K562 (cell line): ENCODE measurements at regions not wholly inside any gene's neighbourhood (a gene's known extent, or its start where the extent isn't known, plus 50 kb on each side); places are given as distances from the start of the nearest gene placed in this dataset.

Experiments used
- ATAC-seq: fragments of 200-7000 bp; cut with Tn5 transposase; 3 replicates; pipeline ENCODE4 v1.9.1; 2020; ENCODE audit warnings: moderate library complexity
- BruUV-seq: library from RNA; stranded (reverse); fragments of 400-500 nt; replicated peaks from 2 replicates; lab custom pipeline; 2021; lab: Mats Ljungman, UMichigan
- CTCF ChIA-PET: fragments of 300-600 bp; formaldehyde crosslinking; extraction: SDS; loops from one replicate; lab custom pipeline; 2021; ENCODE audit warnings: low intra/inter-chr PET ratio; lab: Yijun Ruan, JAX
- POLR2A ChIA-PET: fragments of 300-600, 350-650 bp; sonication (Branson Sonifier 250); formaldehyde crosslinking; extraction: SDS; loops from one replicate; lab custom pipeline; 2021; ENCODE audit warnings: antibody characterized with exemption, inconsistent platforms; lab: Yijun Ruan, JAX
- DNase-seq, 4 experiments: peaks; one replicate each; pipeline versions ENCODE4 v3.0.0 to v3.0.0-alpha.2; 2011 to 2018; ENCODE audit warnings: low spot score in 3 of 4, mixed read lengths in 3 of 4; ENCODE audit errors: extremely low read depth in 1 of 4
- FAIRE-seq: peaks from 2 replicates; lab custom pipeline; 2011; peaks lifted over from hg19 to GRCh38; lab: Jason Lieb, UNC
- H2AFZ ChIP-seq: 2 replicates; pipeline ENCODE4 v1.6.0; 2011; ENCODE audit warnings: low read depth, low read length, control low read depth, inconsistent platforms
- H3K27ac ChIP-seq: fragments of 200-600 bp; 3 replicates; pipeline ENCODE4 v1.8.0; 2011; ENCODE audit warnings: low read depth, mild to moderate bottlenecking, control low read depth, inconsistent platforms, low read length, moderate library complexity, mixed read lengths; ENCODE audit errors: extremely low read depth
- H3K27me3 ChIP-seq, 2 experiments: fragments of 300-600 bp in 1 of 2; 2 replicates in 1 of 2; 3 replicates in 1 of 2; pipeline versions ENCODE4 v1.6.0 to v1.8.0; 2011; ENCODE audit warnings: inconsistent platforms in 2 of 2, low read length in 2 of 2, mild to moderate bottlenecking in 1 of 2, mixed read lengths in 1 of 2, moderate library complexity in 1 of 2; ENCODE audit not compliant: control insufficient read depth in 2 of 2, insufficient read depth in 2 of 2
- H3K36me3 ChIP-seq: fragments of 300-600 bp; 3 replicates; pipeline ENCODE4 v1.8.0; 2011; ENCODE audit warnings: mild to moderate bottlenecking, low read length, inconsistent platforms; ENCODE audit not compliant: control insufficient read depth, insufficient read depth
- H3K4me1 ChIP-seq, 2 experiments: fragments of 200-600 bp in 1 of 2; replicated peaks in 1 of 2; 2 replicates in 1 of 2; 3 replicates in 1 of 2; pipeline versions ENCODE4 v1.5.1 to v1.8.0; 2011; ENCODE audit warnings: inconsistent platforms in 2 of 2, low read length in 2 of 2, mild to moderate bottlenecking in 1 of 2, mixed read lengths in 1 of 2, moderate library complexity in 1 of 2; ENCODE audit not compliant: control insufficient read depth in 2 of 2, insufficient read depth in 2 of 2
- H3K4me2 ChIP-seq: 2 replicates; pipeline ENCODE4 v1.6.1; 2011; ENCODE audit warnings: low read length, control low read depth, inconsistent platforms, mixed read lengths; ENCODE audit not compliant: insufficient read depth
- H3K4me3 ChIP-seq: fragments of 200-600 bp; sonication (generic), shearing (Covaris generic); 2 replicates; pipeline ENCODE4 v1.5.1; 2016; ENCODE audit warnings: control low read depth, inconsistent platforms
- H3K79me2 ChIP-seq: fragments of 200-600 bp; 3 replicates; pipeline ENCODE4 v1.8.0; 2011; ENCODE audit warnings: low read length, inconsistent platforms; ENCODE audit not compliant: control insufficient read depth, insufficient read depth
- H3K9ac ChIP-seq, 2 experiments: 2 replicates each; pipeline versions ENCODE4 v1.6.0 to v1.6.1; 2011; ENCODE audit warnings: low read depth in 2 of 2, low read length in 2 of 2, control low read depth in 1 of 2, inconsistent platforms in 1 of 2, mild to moderate bottlenecking in 1 of 2, mixed read lengths in 1 of 2; ENCODE audit not compliant: insufficient read depth in 1 of 2
- H3K9me1 ChIP-seq: one replicate; pipeline ENCODE4 v1.6.0; 2011; ENCODE audit warnings: inconsistent platforms, mild to moderate bottlenecking, low read length, moderate library complexity; ENCODE audit not compliant: control insufficient read depth, insufficient read depth
- H3K9me3 ChIP-seq: replicated peaks from 2 replicates; pipeline ENCODE4 v1.5.1; 2011; ENCODE audit warnings: low read depth, low read length, inconsistent platforms; ENCODE audit not compliant: control insufficient read depth, insufficient read depth
- H4K20me1 ChIP-seq: replicated peaks from 2 replicates; pipeline ENCODE4 v1.6.1; 2011; ENCODE audit warnings: low read length, inconsistent platforms, mixed read lengths; ENCODE audit not compliant: control insufficient read depth, insufficient read depth
- ARID1B ChIP-seq: fragments of 450-650 bp; IDR thresholded peaks from 2 replicates; pipeline ENCODE4 v1.6.1; 2016; ENCODE audit warnings: antibody characterized with exemption, mild to moderate bottlenecking, inconsistent platforms
- ATF7 ChIP-seq: fragments of 450-650 bp; IDR thresholded peaks from 2 replicates; pipeline ENCODE4 v1.7.1; 2014; ENCODE audit warnings: mild to moderate bottlenecking, moderate library complexity
- MED1 ChIP-seq: sonication (generic); formaldehyde crosslinking; IDR thresholded peaks from 2 replicates; pipeline ENCODE4 v1.8.1; 2023; ENCODE audit warnings: missing genetic modification reagents, borderline replicate concordance
- SMAD2 ChIP-seq: fragments of 150-350 bp; IDR thresholded peaks from 2 replicates; pipeline ENCODE4 v1.6.1; 2014; ENCODE audit warnings: low read depth, mild to moderate bottlenecking, low read length
- U2AF1 ChIP-seq: fragments of 200-400 bp; formaldehyde crosslinking; optimal IDR thresholded peaks from 2 replicates; pipeline ENCODE3; 2017; ENCODE audit warnings: mild to moderate bottlenecking, low read depth, low read length, moderate library complexity
- WGBS: fragments of 100-300 bp; shearing (Covaris generic); methylation state at CpG from one replicate; pipeline ENCODE4 v1.1.6; 2016; ENCODE audit warnings: low coverage, mixed read lengths; ENCODE audit not compliant: insufficient coverage; ENCODE audit errors: missing lambda C conversion rate; 5-methylcytosine and 5-hydroxymethylcytosine counted together
- in situ Hi-C: fragments of 300-500 bp; cut with MboI; formaldehyde crosslinking; loops from 4 replicates; pipeline ENCODE4 v1.15.0; 2018; ENCODE audit warnings: inconsistent platforms, mixed read lengths
- intact Hi-C: fragments of 100-400 bp; cut with micrococcal nuclease; formaldehyde crosslinking; loops from 2 replicates; pipeline ENCODE4 v1.14.2; 2022
- TF ChIP-seq, protein P1 (sequence below): fragments of 250-450 bp; sonication (Bioruptor Pico); IDR thresholded peaks from 2 replicates; pipeline ENCODE4 v1.5.0; 2020; ENCODE audit warnings: mild to moderate bottlenecking, borderline replicate concordance
- TF ChIP-seq, protein P2 (sequence below): fragments of 450-650 bp; IDR thresholded peaks from 2 replicates; pipeline ENCODE4 v1.7.1; 2018; ENCODE audit warnings: mild to moderate bottlenecking, low read depth; ENCODE audit not compliant: partially characterized antibody
- TF ChIP-seq, protein P3 (sequence below), 2 experiments: fragments of 450-650 bp in 1 of 2; sonication (generic) in 1 of 2; formaldehyde crosslinking; conservative IDR thresholded peaks; 2 replicates each; pipeline versions ENCODE4 v1.4.0 to v1.8.1; 2020 to 2022; ENCODE audit warnings: mild to moderate bottlenecking in 1 of 2, missing genetic modification reagents in 1 of 2
- TF ChIP-seq, protein P4 (sequence below): sonication (generic); formaldehyde crosslinking; IDR thresholded peaks from 2 replicates; pipeline ENCODE4 v1.5.0; 2020; ENCODE audit warnings: missing genetic modification reagents
- TF ChIP-seq, protein P5 (sequence below), 3 experiments: IDR thresholded peaks in 2 of 3; conservative IDR thresholded peaks in 1 of 3; 2 replicates each; pipeline ENCODE4 v1.5.1; 2011 to 2012; ENCODE audit warnings: low read length in 3 of 3, mild to moderate bottlenecking in 3 of 3, control low read depth in 2 of 3, improper control_type of control experiment in 1 of 3, inconsistent platforms in 1 of 3, low read depth in 1 of 3, mixed read lengths in 1 of 3, moderate library complexity in 1 of 3; ENCODE audit not compliant: insufficient read depth in 2 of 3

DNA sequence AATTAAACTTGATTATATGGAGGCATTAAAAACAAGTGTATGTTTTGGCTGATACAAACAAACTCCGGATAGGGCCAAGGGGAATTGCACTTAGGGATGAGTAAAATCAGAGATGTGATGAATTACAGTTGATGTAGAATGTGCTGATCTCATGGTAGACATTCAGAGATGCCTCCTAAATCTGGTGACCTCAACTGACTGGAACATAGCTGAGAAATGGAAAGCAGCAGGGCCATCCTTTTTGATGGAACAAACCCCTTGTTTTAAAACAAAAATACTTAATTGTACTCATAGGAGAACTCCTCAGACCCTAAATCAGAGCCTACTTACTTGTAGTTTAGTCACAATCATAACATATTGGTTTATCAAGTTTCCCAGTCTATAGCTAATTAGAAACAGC is 122.8 kb downstream of the C12orf75 start:
- Histone ChIP-seq H3K36me3 (no peaks in the 10 kb centered on the region), H3K9me1 (no peaks in the 10 kb centered on the region), H2AFZ (no peak overlapping the region), H3K9ac (no peak overlapping the region), H3K4me1 (no peaks in the 10 kb centered on the region), H3K4me3 (no peak overlapping the region), H3K9me3 (no peaks in the 10 kb centered on the region), H4K20me1 (no peaks in the 10 kb centered on the region), H3K4me2 (no peak overlapping the region), H3K27ac (no peak overlapping the region), H3K27me3 (no peaks in the 10 kb centered on the region; a peak in 1 of 5 replicates), H3K79me2 (no peaks in the 10 kb centered on the region)
- in situ Hi-C loops (no loop called here), intact Hi-C loops (no loop called here)
- DNase-seq: no peak
- BruUV-seq: no TSS peak
- FAIRE-seq: no peak
- CTCF ChIA-PET: no interaction called here
- POLR2A ChIA-PET: interaction anchor here (0.6 kb wide), 1 partner anchor 185 kb away, joined by 3 read pairs; no protein-coding TSS in a partner anchor
- TF ChIP-seq MED1 (CRISPR knock-in tag): no peak
- TF ChIP-seq, protein P1, sequence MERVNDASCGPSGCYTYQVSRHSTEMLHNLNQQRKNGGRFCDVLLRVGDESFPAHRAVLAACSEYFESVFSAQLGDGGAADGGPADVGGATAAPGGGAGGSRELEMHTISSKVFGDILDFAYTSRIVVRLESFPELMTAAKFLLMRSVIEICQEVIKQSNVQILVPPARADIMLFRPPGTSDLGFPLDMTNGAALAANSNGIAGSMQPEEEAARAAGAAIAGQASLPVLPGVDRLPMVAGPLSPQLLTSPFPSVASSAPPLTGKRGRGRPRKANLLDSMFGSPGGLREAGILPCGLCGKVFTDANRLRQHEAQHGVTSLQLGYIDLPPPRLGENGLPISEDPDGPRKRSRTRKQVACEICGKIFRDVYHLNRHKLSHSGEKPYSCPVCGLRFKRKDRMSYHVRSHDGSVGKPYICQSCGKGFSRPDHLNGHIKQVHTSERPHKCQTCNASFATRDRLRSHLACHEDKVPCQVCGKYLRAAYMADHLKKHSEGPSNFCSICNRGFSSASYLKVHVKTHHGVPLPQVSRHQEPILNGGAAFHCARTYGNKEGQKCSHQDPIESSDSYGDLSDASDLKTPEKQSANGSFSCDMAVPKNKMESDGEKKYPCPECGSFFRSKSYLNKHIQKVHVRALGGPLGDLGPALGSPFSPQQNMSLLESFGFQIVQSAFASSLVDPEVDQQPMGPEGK: no peak
- TF ChIP-seq ATF7: no peak
- TF ChIP-seq, protein P2, sequence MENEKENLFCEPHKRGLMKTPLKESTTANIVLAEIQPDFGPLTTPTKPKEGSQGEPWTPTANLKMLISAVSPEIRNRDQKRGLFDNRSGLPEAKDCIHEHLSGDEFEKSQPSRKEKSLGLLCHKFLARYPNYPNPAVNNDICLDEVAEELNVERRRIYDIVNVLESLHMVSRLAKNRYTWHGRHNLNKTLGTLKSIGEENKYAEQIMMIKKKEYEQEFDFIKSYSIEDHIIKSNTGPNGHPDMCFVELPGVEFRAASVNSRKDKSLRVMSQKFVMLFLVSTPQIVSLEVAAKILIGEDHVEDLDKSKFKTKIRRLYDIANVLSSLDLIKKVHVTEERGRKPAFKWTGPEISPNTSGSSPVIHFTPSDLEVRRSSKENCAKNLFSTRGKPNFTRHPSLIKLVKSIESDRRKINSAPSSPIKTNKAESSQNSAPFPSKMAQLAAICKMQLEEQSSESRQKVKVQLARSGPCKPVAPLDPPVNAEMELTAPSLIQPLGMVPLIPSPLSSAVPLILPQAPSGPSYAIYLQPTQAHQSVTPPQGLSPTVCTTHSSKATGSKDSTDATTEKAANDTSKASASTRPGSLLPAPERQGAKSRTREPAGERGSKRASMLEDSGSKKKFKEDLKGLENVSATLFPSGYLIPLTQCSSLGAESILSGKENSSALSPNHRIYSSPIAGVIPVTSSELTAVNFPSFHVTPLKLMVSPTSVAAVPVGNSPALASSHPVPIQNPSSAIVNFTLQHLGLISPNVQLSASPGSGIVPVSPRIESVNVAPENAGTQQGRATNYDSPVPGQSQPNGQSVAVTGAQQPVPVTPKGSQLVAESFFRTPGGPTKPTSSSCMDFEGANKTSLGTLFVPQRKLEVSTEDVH: no peak
- no peak for TF ChIP-seq SMAD2
- TF ChIP-seq ARID1B: no peak
- TF ChIP-seq U2AF1: no peak
- TF ChIP-seq, protein P3, sequence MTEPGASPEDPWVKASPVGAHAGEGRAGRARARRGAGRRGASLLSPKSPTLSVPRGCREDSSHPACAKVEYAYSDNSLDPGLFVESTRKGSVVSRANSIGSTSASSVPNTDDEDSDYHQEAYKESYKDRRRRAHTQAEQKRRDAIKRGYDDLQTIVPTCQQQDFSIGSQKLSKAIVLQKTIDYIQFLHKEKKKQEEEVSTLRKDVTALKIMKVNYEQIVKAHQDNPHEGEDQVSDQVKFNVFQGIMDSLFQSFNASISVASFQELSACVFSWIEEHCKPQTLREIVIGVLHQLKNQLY (CRISPR knock-in tag; conservative IDR thresholded peaks at IDR 0.05): no peak
- TF ChIP-seq, protein P4, sequence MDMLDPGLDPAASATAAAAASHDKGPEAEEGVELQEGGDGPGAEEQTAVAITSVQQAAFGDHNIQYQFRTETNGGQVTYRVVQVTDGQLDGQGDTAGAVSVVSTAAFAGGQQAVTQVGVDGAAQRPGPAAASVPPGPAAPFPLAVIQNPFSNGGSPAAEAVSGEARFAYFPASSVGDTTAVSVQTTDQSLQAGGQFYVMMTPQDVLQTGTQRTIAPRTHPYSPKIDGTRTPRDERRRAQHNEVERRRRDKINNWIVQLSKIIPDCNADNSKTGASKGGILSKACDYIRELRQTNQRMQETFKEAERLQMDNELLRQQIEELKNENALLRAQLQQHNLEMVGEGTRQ (CRISPR knock-in tag): no peak
- TF ChIP-seq, protein P5, sequence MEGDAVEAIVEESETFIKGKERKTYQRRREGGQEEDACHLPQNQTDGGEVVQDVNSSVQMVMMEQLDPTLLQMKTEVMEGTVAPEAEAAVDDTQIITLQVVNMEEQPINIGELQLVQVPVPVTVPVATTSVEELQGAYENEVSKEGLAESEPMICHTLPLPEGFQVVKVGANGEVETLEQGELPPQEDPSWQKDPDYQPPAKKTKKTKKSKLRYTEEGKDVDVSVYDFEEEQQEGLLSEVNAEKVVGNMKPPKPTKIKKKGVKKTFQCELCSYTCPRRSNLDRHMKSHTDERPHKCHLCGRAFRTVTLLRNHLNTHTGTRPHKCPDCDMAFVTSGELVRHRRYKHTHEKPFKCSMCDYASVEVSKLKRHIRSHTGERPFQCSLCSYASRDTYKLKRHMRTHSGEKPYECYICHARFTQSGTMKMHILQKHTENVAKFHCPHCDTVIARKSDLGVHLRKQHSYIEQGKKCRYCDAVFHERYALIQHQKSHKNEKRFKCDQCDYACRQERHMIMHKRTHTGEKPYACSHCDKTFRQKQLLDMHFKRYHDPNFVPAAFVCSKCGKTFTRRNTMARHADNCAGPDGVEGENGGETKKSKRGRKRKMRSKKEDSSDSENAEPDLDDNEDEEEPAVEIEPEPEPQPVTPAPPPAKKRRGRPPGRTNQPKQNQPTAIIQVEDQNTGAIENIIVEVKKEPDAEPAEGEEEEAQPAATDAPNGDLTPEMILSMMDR (IDR thresholded peaks at IDR 0.05 in 2 of 3, conservative IDR thresholded peaks at IDR 0.05 in 1 of 3; ENCODE audit: insufficient read depth in 2 of 3, low read depth in 1 of 3, low read length in 3 of 3): no peak
- ATAC-seq: no peak
- 0% methylated on average over 1 of the region's 1 CpG for WGBS
